ENCODE measurements at regions not wholly inside any gene's neighbourhood (a gene's known extent, or its start where the extent isn't known, plus 50 kb on each side); places are given as distances from the start of the nearest gene placed in this dataset.

- TF ChIP-seq, protein P1, sequence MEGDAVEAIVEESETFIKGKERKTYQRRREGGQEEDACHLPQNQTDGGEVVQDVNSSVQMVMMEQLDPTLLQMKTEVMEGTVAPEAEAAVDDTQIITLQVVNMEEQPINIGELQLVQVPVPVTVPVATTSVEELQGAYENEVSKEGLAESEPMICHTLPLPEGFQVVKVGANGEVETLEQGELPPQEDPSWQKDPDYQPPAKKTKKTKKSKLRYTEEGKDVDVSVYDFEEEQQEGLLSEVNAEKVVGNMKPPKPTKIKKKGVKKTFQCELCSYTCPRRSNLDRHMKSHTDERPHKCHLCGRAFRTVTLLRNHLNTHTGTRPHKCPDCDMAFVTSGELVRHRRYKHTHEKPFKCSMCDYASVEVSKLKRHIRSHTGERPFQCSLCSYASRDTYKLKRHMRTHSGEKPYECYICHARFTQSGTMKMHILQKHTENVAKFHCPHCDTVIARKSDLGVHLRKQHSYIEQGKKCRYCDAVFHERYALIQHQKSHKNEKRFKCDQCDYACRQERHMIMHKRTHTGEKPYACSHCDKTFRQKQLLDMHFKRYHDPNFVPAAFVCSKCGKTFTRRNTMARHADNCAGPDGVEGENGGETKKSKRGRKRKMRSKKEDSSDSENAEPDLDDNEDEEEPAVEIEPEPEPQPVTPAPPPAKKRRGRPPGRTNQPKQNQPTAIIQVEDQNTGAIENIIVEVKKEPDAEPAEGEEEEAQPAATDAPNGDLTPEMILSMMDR (IDR thresholded peaks at IDR 0.05; ENCODE audit: extremely low read depth, missing control alignments), result no peak
- DNase-seq (ENCODE audit: low spot score), result no peak
Measured at GRCh38 chr3:28186748-28187147, 54.7 kb upstream of the CMC1 start.

- no peak for DNase-seq (ENCODE audit: low spot score)
- TF ChIP-seq, protein P1 (IDR thresholded peaks at IDR 0.05; ENCODE audit: extremely low read depth, missing control alignments), result no peak
Measured at GRCh38 chr3:28188686-28189085, 52.7 kb upstream of the CMC1 start.

DNA sequence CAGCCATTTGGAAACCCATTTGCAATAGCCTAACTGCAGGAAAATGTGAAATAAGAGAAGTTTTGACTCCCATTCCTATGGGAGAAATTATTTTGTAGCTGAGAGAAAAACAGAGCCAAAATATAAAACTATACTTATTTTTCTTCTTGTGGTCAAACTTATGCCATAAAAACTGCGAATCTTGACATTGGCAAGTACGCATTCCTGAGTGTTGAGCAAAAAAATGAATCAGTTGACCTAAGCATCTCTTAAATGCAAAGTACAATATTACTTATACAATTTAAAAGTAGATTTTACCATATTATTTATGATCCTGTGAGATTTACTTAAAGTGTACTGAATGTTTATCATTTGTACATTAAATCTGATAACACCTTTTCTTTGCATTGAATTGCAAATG lies 50.1 kb upstream of the CMC1 start:
- TF ChIP-seq, protein P1 (IDR thresholded peaks at IDR 0.05; ENCODE audit: extremely low read depth, missing control alignments), result no peak
- no peak for DNase-seq (ENCODE audit: low spot score)
